Muscle of leg (tissue), 3 donors: ENCODE measurements at regions not wholly inside any gene's neighbourhood (a gene's known extent, or its start where the extent isn't known, plus 50 kb on each side); places are given as distances from the start of the nearest gene placed in this dataset.
A peak's percentile ranks its signal among the peaks of the same experiment; 100 is the strongest.
"Not testable (repeated sequence)": the region's sequence is repeated elsewhere in the genome, so short reads cannot be mapped to it uniquely, and the experiment has no call there.

Experiments used
- DNase-seq: peaks from one replicate; pipeline ENCODE4 v3.0.0; 2013
- H3K27ac ChIP-seq: one replicate; pipeline ENCODE4 v1.5.1; 2013; ENCODE audit warnings: mild to moderate bottlenecking, low read length, control low read depth
- H3K27me3 ChIP-seq: one replicate; pipeline ENCODE4 v1.6.1; 2013; ENCODE audit warnings: low read length; ENCODE audit not compliant: control insufficient read depth, insufficient read depth
- H3K36me3 ChIP-seq: one replicate; pipeline ENCODE4 v1.6.1; 2013; ENCODE audit warnings: low read length; ENCODE audit not compliant: control insufficient read depth, insufficient read depth
- H3K4me1 ChIP-seq: one replicate; pipeline ENCODE4 v1.6.1; 2013; ENCODE audit warnings: low read length; ENCODE audit not compliant: control insufficient read depth, insufficient read depth
- H3K4me3 ChIP-seq: one replicate; pipeline ENCODE4 v1.5.1; 2013; ENCODE audit warnings: low read length, control low read depth
- H3K9me3 ChIP-seq: replicated peaks from 2 replicates; pipeline ENCODE4 v1.6.1; 2013; ENCODE audit warnings: low read depth, low read length; ENCODE audit not compliant: control insufficient read depth
- WGBS: methylation state at CpG from one replicate; pipeline ENCODE4 v1.1.5; 2013; ENCODE audit warnings: missing lambda C conversion rate; ENCODE audit not compliant: insufficient coverage; 5-methylcytosine and 5-hydroxymethylcytosine counted together

DNA sequence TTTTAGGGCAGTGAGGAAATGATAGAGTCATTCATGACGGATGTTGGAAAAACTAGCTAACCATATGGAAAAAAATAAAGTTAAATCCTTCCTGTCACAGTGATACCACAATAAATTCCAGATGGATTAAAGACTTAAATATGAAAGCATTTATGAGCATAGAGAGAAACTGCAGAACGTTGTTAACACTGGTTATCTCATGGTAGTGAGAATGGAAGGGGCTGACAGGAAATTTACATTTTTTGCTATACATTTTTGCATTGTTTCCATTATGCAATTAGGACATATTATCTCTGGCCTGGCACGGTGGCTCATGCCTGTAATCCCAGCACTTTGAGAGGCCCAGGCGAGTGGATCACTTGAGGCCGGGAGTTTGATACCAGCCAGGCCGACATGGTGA, 130.5 kb upstream of the VOPP1 start:
- not testable (repeated sequence) for H3K27ac ChIP-seq, H3K4me1 ChIP-seq, H3K9me3 ChIP-seq, H3K27me3 ChIP-seq, H3K4me3 ChIP-seq, H3K36me3 ChIP-seq
- DNase-seq = peak; percentile 22
- 62% methylated on average over 3 of the region's 6 CpGs for WGBS

- H3K9me3 ChIP-seq, H3K27ac ChIP-seq, H3K27me3 ChIP-seq, DNase-seq, H3K36me3 ChIP-seq, H3K4me1 ChIP-seq, H3K4me3 ChIP-seq: not testable (repeated sequence)
- 91% methylated on average over 4 of the region's 5 CpGs for WGBS
These were observed 127.1 kb upstream of the VOPP1 start for GRCh38 chr7:55699450-55699842.

DNA sequence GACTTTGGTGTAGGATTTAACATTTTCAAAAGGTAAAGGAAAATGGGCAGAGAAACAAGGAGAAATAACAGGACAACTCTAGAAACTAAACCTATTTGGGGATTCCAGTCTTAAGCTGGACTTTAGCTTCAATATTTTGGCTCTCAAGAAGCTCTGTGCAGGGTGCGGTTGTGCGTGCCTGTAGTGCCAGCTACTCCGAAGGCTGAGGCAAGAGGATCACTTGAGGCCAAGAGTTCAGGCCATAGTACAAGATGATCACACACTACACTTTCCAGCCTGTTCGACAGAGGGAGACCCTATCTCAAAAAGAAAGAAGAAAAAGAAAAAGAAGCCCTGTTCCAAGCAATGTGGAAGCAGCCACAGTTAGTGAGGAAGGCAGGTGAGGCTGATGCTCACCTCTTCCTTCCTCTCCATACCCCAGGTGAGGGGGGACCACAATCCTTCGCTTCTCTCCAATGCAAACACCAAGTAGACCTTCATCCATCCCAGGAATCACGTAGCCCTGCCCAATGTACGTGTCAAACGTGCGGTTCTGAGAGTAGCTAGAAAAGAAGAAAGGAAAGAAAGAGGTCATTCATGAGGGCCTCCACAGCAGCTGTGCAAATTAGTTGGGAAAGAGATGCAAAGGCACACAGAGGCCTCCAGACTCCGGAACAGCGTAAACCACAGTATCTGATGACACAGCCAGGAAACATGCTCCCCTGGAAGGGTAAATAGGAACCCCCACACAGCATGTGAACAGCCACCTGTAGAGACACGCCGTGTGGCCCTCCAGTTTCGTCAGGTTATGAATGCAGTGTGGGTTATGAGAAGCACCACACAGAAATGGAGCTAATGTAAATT, 126.5 kb upstream of the VOPP1 start:
- not testable (repeated sequence) for DNase-seq

DNA sequence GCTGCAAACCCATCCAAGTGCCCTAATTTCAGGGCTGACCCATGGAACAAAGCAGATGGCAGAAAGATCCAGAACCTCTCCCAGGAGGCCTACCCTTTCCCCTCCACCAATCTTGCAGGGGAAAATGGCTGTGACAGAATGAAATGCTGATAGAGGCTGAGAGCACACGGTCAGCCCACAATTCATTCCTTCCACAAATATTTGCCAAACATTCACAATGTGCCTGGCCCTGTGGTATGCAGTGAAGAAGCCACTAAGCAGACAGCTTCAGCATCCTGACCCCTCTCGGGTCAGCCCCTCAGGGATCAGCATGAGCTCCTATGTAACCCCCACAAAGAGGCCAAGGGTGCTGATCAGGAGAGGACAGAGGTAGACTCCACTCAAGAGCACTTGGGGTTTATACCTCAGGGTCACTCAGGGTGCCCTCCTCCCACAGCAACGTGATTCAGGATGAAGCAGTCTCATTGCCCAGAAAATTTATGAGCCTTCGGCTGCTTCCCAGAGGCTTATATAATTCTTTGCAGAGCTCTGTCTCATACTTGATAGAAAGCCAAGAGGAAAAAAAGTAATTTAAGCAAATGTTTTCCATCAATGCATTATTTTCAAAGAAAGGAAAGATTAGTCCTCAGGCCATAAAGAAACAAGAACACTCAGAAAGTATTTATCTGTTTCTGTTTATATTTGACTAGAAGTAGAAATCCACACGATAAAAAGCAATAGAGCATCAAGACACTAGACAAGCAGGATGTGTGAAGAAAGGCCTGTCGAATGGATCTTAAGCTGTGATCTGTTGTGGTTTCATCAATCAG, 123.8 kb upstream of the VOPP1 start:
- peak; percentile 72 for DNase-seq
- 40% methylated on average over 1 of the region's 6 CpGs for WGBS
- not testable (repeated sequence) for H3K4me1 ChIP-seq, H3K27me3 ChIP-seq, H3K36me3 ChIP-seq, H3K4me3 ChIP-seq, H3K9me3 ChIP-seq
- peak overlapping the region; percentile 51 for H3K27ac ChIP-seq

More for the DNA sequence above, 126.5 kb upstream of the VOPP1 start:
- not testable (repeated sequence) for H3K36me3 ChIP-seq, H3K4me3 ChIP-seq, H3K27me3 ChIP-seq, H3K4me1 ChIP-seq, H3K9me3 ChIP-seq, H3K27ac ChIP-seq
- 75% methylated on average over 6 of the region's 14 CpGs for WGBS

DNA sequence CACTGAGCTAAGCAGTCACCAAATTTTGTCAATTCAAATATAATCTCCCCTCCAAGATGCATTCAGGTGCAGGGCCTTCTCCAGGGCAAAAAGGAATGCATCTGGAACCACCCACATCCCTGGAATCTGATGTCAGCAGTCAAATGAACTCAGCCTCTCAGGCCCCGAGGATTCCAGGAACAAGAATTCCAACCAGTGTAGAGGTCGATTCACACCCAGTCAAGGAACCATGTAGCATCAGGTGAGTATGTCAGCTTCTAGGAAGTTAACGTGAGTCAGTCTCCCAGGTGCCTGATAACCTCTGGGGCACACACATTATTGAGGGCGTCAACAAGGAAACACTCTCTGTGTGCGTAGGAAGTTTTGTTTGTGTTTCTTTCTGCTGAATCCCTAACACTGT, 122.2 kb upstream of the VOPP1 start:
- H3K27ac ChIP-seq, H3K9me3 ChIP-seq, H3K4me3 ChIP-seq, H3K27me3 ChIP-seq, H3K4me1 ChIP-seq, H3K36me3 ChIP-seq: not testable (repeated sequence)
- WGBS = no CpG with 5 or more reads among the region's 5 CpGs
- peak; percentile 5 for DNase-seq

DNA sequence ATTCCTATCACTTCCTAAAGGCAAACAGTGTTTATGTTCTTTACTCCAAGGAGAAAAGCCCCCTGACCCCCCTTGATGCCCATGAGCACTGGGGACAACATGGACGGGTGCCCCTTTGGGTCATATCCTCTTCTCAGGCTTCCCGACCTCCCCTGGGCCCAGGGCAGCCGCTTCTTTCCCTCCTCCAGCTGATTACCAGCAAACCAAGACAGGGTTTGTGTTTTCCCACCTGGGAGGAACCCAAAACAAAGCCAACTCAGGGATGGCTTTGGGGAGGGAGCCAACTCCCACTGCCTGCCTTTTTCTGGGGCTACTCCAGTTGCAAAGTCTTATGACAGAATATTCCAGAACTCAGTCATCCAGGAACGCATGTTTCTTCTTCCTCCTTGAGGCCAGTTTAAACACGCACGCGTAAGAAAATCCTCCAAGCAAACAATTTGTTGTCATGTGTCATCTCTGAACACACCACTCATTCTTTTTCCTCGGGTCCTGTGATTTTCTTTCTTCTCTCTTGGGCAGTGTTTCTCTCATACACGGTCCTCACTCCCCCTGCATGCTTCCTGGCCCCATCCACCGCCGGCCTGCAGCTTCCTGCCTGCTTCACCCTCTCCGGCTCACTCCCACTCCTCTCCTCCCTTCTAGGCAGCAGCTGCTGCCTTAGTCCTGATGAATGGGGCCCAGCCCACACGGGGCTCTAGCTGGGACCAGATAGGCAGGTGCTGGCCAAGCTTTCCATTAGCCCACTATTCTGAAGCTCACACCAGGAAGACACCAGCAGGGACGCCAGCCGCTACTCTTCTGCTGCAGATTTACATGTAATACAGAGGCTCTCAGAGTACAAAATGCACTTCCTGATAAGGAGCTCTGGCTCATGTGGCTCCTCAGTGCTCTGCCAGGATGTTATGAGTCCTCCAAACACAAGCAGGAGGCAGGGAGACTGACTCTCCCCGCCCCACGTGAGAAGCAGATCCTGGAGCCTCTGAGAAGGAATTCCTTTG, 116.7 kb upstream of the VOPP1 start:
- H3K4me1 ChIP-seq, H3K9me3 ChIP-seq, H3K27me3 ChIP-seq, H3K36me3 ChIP-seq, H3K4me3 ChIP-seq: not testable (repeated sequence)
- peak overlapping the region; percentile 65 for H3K27ac ChIP-seq
- 15% methylated on average over 10 of the region's 17 CpGs for WGBS
- DNase-seq = peak; percentile 76

GRCh38 chr7:55688261-55688660, 116.0 kb upstream of the VOPP1 start:
- not testable (repeated sequence) for DNase-seq, H3K36me3 ChIP-seq, H3K4me3 ChIP-seq, H3K9me3 ChIP-seq, H3K4me1 ChIP-seq, H3K27me3 ChIP-seq
- 83% methylated on average over 1 of the region's 3 CpGs for WGBS
- H3K27ac ChIP-seq = peak overlapping the region; percentile 35

- H3K27me3 ChIP-seq, H3K9me3 ChIP-seq: not testable (repeated sequence)
- no CpG with 5 or more reads among the region's 5 CpGs for WGBS
These were observed 115.0 kb upstream of the VOPP1 start for GRCh38 chr7:55687252-55687651.

GRCh38 chr7:55686771-55687170, 114.5 kb upstream of the VOPP1 start:
- DNase-seq, H3K27me3 ChIP-seq, H3K27ac ChIP-seq, H3K9me3 ChIP-seq, H3K4me1 ChIP-seq, H3K36me3 ChIP-seq, H3K4me3 ChIP-seq: not testable (repeated sequence)
- 93% methylated on average over 4 of the region's 7 CpGs for WGBS

More at GRCh38 chr7:55687252-55687651, 115.0 kb upstream of the VOPP1 start:
- H3K27ac ChIP-seq, DNase-seq, H3K4me3 ChIP-seq, H3K36me3 ChIP-seq, H3K4me1 ChIP-seq: not testable (repeated sequence)

- H3K36me3 ChIP-seq, H3K9me3 ChIP-seq, H3K4me1 ChIP-seq, DNase-seq, H3K4me3 ChIP-seq, H3K27me3 ChIP-seq, H3K27ac ChIP-seq: not testable (repeated sequence)
- 77% methylated on average over 9 of the region's 9 CpGs for WGBS
These were observed 111.2 kb upstream of the VOPP1 start for GRCh38 chr7:55683501-55683900.
